Psoas muscle (tissue), 7 donors: ENCODE measurements at regions not wholly inside any gene's neighbourhood (a gene's known extent, or its start where the extent isn't known, plus 50 kb on each side); places are given as distances from the start of the nearest gene placed in this dataset.

Source experiments
- ATAC-seq, 4 donors: fragments of 200-7000 bp; cut with Tn5 transposase; one replicate each; pipeline ENCODE4 v1.9.1; 2020; ENCODE audit warnings: moderate library complexity in 3 of 4, mild to moderate bottlenecking in 2 of 4
- DNase-seq, 2 donors: peaks; one replicate each; pipeline ENCODE4 v3.0.0-alpha.2; 2020
- H3K27ac ChIP-seq: fragments of 200-600 bp; one replicate; pipeline ENCODE4 v1.8.0; 2022
- H3K27me3 ChIP-seq, 3 donors: fragments of 200-600 bp in 1 of 3; one replicate each; pipeline versions ENCODE4 v1.6.1 to v1.8.0; 2013 to 2022; ENCODE audit warnings: low read length in 2 of 3, mild to moderate bottlenecking in 2 of 3, moderate library complexity in 1 of 3; ENCODE audit not compliant: insufficient read depth in 3 of 3
- H3K36me3 ChIP-seq, 2 donors: fragments of 200-600 bp in 1 of 2; one replicate each; pipeline versions ENCODE4 v1.6.1 to v1.8.0; 2013 to 2022; ENCODE audit warnings: low read depth in 1 of 2, mild to moderate bottlenecking in 1 of 2, moderate library complexity in 1 of 2; ENCODE audit not compliant: insufficient read depth in 1 of 2
- H3K4me1 ChIP-seq: fragments of 200-600 bp; one replicate; pipeline ENCODE4 v1.8.0; 2022
- H3K4me3 ChIP-seq: fragments of 200-600 bp; one replicate; pipeline ENCODE4 v1.8.0; 2022; ENCODE audit warnings: mild to moderate bottlenecking
- H3K9me3 ChIP-seq: fragments of 200-600 bp; one replicate; pipeline ENCODE4 v1.8.0; 2022
- CTCF ChIP-seq: fragments of 200-600 bp; IDR thresholded peaks from one replicate; pipeline ENCODE4 v1.8.0; 2022; ENCODE audit warnings: antibody characterized with exemption
- WGBS, 3 donors: extraction: QIAGEN DNeasy Blood & Tissue Kit; methylation state at CpG; one replicate each; pipeline versions ENCODE4 v1.1.6 to v1.1.7; 2013; 5-methylcytosine and 5-hydroxymethylcytosine counted together
- intact Hi-C, 2 donors: fragments of 100-400 bp; cut with DNase I; formaldehyde crosslinking; loops; one replicate each; pipeline versions ENCODE4 v1.11.0 to v1.14.2; 2022
- donor health status: healthy with polysubstance abuse.
- donor health status: DM: no; HTN: no; CAD: no; lungs with moderate emphysema.
- donor health status: Bipolar disorder and iron deficiency.
- donor health status: healthy.
- donor health status: DM: yes; HTN: yes; CAD: no.
- donor health status: DM: no; HTN: no; CAD: no.
- donor health status: DM: yes; HTN: yes; CAD: no.

- no peak for TF ChIP-seq CTCF
- H3K4me1 ChIP-seq: no peaks in the 10 kb centered on the region
- H3K27ac ChIP-seq: no peak overlapping the region
- 32 to 56% (median 37%) methylated on average over 1 of the region's 1 CpG for WGBS, 3 donors
- intact Hi-C loops: no loop called here
- H3K4me3 ChIP-seq: no peak overlapping the region
- ATAC-seq (no peak), DNase-seq (no peak)
- H3K9me3 ChIP-seq: no peaks in the 10 kb centered on the region
- H3K27me3 ChIP-seq: no peaks in the 10 kb centered on the region
- no peaks in the 10 kb centered on the region for H3K36me3 ChIP-seq
These were observed 60.7 kb upstream of the SPANXD start for GRCh38 chrX:141759238-141759637.

- Histone ChIP-seq H3K4me3 (no peak overlapping the region), H3K4me1 (no peaks in the 10 kb centered on the region), H3K27ac (no peak overlapping the region), H3K27me3 (no peaks in the 10 kb centered on the region), H3K9me3 (no peaks in the 10 kb centered on the region), H3K36me3 (no peaks in the 10 kb centered on the region)
- intact Hi-C loops: loop anchor here in 1 of 2 donors (10.0 kb wide), 1 partner anchor 64 kb away; no protein-coding TSS in a partner anchor
- no peak for TF ChIP-seq CTCF
- ATAC-seq (no peak), DNase-seq (no peak)
- WGBS, 3 donors: 39 to 54% (median 52%) methylated on average over 4 of the region's 4 CpGs
These were observed 62.2 kb upstream of the SPANXD start for GRCh38 chrX:141760761-141761160.

DNA sequence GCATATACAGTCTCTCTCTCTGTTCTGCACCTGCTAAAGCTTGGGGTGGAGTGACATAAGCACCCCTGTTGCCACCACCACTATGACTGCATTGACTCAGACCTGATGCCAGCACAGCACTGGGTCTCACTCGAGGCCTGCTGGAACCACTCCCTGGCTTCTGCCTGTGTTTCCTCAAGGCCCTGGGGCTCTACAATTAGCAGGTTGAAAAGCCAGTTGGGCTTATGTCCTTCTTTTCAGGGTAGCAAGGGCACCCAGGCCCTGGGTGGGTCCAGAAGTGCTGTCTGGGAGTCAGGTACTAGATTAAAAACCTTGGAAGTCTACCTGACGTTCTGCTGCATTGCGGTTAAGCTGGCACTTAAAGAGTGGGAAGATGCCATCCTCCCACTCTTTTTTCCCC lies 50.5 kb upstream of the MAGEC3 start:
- TF ChIP-seq CTCF: no peak
- Histone ChIP-seq H3K36me3 (no peaks in the 10 kb centered on the region), H3K4me3 (no peak overlapping the region), H3K27me3 (no peaks in the 10 kb centered on the region), H3K4me1 (no peaks in the 10 kb centered on the region), H3K9me3 (no peaks in the 10 kb centered on the region), H3K27ac (no peak overlapping the region)
- WGBS, 3 donors: 74 to 81% (median 78%) methylated on average over 3 of the region's 3 CpGs
- ATAC-seq (no peak), DNase-seq (no peak)
- intact Hi-C loops: no loop called here
